A204.1 (cell line): ENCODE measurements at regions not wholly inside any gene's neighbourhood (a gene's known extent, or its start where the extent isn't known, plus 50 kb on each side); places are given as distances from the start of the nearest gene placed in this dataset.
"Not testable (repeated sequence)": the region's sequence is repeated elsewhere in the genome, so short reads cannot be mapped to it uniquely, and the experiment has no call there.

Experiments
- FAIRE-seq: peaks from 2 replicates; lab custom pipeline; 2012; peaks lifted over from hg19 to GRCh38; lab: Jason Lieb, UNC

DNA sequence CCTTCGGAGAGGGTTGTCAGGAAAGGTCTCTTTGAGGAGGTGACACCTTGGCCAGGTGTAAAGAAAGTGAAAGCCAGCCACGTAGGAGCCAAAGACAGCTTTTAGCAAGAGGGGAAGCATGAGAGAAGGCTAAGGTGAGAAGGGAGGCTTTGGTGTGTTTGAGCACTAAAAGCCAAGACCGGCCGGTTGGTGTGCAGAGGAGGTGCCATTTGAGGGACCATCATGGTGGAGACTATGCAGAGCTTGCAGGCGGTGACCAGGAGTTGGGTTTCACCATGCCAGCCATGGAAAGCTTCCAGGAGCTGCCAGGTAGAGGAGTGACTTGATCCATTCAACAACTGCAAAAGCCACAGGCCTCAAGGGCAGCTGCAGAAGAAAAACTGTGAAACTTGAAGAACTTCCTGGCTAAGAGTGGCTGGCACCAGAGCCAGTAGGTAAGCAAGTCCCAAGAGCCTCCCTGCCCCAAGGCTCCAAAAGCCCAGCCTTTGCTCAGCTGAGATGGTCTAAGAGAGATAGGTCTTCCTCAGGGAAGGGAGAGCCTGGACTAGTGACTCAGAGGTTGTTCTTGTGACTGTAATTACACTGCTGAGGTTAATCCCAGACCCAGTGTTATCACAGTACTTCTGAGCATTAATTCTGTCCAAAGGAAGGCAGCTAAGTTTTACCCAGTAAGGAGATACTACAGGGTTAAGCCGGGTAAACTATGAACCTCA lies 319.0 kb downstream of the BCL11A start:
- FAIRE-seq, result no peak

DNA sequence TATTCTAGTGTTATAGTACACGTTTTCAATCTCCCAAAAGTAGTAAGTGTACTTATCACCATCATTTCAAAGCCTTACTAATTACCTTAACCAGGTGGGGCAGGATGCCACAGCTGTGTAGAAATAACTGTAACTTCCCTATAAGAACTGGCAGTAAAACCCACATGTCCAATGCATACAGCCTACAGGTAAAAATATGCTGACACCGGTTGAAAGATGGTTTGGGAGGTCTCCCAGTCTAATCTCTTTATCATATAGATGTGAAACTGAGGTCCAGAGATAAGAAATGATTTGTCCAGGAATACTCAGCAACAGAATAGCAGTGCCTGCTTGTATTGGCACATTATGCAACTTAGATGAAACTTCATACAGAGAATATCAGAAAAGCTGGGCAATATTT lies 322.9 kb downstream of the BCL11A start:
- FAIRE-seq, result no peak

DNA sequence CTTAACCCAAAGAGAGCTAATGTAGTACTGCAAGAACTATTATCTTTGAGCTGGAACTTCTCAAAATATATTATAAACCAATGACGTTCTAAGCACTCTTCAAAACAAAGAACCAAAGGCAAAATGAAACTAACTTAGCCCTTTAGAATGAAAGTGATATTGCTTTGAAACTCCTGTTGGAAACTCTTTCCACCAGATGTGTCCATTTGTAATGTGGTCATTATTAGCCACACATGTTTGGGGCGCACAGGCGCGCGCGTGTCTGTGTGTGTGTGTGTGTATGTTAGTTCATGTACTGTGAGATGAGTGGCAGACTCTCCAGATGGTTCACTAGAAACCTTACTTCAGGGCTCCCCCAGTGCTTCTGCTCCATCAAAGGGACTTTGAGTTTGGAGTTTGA lies 323.4 kb downstream of the BCL11A start:
- FAIRE-seq, result no peak

DNA sequence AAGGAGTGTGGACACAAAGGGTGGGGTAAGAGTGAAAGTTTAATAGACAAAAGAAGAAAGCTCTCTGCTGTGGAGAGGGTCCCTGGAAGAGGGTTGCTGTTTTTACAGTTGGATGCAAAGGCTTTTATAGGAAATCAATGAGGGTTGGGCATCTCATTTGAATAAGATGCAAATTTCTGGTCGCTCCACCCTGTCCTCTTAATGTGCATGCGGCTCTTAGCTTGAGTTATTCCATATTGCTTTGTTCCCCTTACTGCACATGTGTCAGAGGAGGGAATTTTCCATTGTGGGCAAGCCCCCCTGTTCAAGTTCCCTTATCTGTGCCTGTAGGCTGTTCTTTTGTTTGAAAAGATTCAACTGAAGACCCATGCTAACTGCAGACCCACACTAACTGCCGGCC lies 326.5 kb downstream of the BCL11A start:
- no peak for FAIRE-seq

DNA sequence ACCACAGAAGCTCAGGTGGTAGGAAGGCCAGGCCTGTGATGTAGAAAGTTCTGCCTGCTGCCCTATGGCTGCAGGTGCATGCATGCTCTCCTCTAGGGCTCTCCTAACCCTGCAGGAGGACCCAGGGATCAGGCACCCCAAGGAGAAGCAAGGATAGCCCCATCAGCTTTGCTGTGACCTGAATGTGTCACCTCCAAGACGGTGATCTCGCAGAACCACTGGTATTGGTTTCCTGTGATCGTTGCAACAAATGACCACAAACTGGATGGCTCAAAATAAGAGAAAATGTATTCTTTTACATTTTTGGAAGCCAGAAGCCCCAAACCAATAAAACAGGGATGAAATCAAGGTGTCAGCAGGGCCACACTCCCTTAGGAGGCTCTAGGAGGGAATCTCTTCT lies 327.3 kb downstream of the BCL11A start:
- FAIRE-seq, result no peak

DNA sequence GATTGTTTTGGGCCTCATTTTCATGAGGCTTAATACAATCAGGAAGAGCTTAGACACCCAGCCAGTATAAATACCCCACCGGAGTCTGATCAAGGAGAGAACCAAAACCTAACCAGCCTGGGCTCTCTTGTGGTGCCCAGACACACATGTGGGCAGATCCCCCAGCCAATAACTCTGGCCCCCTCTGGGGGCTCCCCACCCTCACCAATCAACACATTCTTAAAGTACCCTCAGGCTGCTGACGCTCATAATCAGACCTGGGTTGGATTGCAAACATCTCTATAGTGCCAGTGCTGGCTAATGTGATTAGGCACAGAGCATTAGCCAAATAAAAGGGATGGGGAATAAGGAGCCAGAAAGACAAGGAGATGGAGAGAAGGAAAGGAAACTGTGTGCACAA lies 329.6 kb downstream of the BCL11A start:
- FAIRE-seq, result no peak

DNA sequence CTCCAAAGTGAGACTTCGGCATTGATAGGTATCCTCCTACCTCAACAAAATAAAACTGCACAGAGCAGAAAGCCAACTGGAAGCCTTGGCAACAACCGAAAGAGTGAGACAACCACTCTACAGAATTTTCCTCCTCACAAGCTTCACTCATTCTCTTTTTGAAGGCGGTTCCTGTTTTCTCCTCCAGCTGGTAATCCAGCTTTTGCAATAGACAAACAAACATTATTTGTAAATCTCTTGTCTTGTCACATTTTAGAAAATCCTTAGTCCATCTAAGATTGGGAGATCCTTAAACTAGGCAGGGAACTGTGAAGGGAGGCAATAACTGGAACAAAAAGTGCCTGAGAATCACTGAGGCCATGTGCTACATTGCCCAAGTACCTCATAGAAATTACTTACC lies 332.4 kb downstream of the BCL11A start:
- no peak for FAIRE-seq

DNA sequence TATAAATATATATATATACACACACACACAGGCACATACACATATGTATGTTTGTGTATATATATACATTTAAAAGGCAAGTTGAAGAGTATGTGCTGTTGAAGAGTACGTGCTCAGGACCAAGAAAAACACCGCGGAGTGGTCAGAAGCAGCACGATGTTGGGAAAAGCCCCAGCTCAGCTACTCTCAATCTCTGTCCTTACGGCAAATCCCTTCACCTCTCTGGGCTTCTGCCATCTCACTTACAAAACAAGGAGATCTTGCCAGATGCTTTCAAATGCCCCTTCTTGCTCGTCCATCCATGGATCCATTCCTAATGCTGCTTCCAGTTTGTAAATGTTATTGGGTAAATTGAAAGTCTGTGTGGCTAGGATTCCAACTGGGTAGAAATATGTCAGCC lies 333.9 kb downstream of the BCL11A start:
- FAIRE-seq, result no peak

DNA sequence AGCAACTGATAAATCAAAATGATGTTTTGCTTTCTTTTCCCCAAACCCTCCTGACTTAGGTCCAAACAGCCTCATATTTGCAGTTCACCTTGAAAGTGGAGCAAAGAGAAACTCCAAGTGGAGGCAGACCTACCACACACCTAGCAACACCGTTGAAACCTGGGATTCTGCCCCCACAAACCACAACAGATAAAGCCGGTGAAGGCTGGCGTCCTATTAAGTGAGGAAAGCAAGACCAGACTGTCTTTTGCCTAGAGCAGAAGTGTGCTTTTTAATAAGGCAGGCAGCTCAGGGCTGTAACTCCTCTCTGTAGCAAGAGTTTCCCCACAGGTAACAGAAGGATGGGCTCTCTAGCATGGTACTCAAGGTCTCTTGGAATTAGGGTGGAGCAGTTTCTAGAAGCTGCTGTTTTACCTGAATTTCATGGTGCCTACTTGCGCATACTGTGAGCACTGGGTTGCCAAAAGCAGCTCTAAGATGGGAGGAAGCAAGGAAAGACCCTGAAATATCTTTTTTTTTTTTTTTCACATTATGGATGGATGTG lies 336.9 kb downstream of the BCL11A start:
- no peak for FAIRE-seq

DNA sequence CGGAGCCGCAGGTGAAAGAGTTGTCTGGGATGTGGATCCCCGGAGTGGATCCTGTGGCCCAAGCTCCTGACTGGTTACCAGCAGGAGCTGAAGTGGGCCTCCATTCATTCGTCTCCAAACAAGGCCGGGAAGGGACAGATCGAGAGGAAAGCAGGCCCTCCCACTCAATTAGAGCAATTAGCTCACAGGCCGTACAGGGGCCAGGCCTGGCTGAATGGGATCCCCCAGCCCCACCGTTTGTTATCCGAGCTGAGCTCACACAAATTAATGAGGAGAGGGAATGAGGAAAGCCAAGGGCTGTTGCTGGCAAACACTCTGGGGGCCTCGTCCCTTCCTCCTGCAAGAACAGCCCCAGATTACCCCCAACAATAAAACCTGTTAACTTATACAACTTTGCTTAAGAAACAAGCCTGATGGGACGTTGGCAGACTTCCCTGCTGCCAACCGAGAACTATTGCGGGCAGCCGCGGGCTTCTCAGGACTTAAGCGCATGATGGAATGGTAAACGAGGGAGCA lies 338.0 kb downstream of the BCL11A start:
- FAIRE-seq, result no peak

DNA sequence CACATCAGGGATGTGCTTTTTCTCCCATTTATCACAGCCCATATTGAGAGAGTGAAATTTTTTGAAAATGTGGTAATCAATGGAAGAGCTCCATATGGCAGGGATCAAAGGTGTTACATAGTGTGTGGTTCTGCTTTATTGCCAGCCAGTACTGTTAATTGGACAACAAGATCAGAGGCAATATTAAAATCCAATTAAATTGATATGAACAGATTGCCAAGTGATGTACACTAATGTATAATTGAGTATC lies 338.9 kb downstream of the BCL11A start:
- no peak for FAIRE-seq

DNA sequence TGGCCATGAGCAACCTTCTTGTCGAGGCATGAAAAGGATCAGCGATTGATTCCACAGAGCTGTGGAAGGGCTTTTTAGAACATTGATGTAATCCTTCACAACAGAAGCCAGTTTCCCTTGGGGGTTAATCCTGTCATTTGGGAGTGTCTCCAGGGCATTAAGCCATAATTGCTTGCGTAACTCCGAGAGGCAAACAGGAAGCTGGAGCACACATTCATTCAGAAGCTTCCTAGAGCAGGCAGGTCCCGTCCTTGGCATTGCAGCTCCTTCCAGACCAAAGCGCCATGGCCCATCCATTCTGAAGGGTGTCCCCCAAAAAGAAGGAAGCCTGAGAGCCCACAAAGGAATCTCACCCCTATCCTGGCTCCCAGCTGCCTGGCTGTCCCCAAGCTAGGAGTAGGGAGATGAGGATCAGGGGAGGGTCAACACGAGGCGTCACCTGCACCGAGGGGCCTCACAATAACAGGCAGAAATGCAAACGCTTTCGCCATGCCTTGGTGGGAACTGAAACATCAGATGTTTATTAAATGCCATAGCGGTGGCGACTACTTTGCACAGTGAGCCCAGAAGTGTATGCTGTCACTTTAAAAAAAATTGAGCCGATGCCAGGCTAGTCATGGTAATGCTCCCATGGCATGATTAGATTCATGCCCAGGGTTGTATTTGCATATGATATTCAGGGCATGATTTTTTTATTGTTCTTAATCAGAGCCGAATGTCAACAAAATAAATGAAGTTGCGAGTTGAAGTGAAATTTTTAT lies 339.4 kb downstream of the BCL11A start:
- FAIRE-seq, result no peak

DNA sequence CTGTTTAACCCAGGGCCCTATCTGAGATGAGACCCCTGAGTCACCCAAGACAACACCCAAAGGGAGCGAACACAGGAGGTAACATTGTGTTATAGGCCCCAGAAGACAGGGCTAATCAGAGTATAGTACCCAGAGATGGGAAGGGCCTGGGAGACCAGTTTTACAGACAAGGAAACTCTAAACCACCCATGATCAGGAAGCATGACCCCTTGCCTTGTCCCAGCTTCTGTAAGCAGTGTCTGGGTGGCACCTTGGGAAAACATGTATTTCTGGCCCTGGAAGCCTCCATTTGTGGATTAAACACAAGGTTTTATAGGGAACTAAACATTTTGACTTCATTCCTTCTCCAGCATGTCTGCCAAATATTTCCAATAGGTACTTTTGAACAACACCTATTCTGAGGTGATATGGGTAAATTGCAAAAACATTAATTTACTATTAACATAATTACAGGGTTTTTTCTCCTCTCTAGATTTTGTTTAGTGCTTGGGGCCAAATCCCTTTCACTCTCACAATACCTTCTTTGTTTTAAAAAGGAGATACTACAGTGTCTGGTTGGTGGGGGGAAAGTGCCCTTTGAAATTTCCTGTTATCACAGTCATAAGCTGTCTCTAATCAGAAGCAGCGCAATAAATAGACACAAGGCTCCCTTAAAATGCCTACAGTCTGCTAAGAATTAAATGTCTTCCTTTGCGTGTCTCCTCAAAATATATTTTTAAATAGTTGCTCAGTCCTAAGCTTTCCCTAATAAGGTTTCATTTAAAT lies 341.1 kb downstream of the BCL11A start:
- FAIRE-seq, result no peak

DNA sequence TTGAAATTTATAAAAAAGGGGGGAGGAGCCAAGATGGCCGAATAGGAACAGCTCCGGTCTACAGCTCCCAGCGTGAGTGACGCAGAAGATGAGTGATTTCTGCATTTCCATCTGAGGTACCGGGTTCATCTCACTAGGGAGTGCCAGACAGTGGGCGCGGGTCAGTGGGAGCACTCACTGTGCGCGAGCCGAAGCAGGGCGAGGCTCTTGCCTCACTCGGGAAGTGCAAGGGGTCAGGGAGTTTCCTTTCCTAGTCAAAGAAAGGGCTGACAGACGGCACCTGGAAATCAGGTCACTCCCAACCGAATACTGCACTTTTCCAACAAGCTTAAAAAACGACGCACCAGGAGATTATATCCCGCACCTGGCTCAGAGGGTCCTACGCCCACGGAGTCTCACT lies 364.4 kb downstream of the BCL11A start:
- FAIRE-seq, result not testable (repeated sequence)

DNA sequence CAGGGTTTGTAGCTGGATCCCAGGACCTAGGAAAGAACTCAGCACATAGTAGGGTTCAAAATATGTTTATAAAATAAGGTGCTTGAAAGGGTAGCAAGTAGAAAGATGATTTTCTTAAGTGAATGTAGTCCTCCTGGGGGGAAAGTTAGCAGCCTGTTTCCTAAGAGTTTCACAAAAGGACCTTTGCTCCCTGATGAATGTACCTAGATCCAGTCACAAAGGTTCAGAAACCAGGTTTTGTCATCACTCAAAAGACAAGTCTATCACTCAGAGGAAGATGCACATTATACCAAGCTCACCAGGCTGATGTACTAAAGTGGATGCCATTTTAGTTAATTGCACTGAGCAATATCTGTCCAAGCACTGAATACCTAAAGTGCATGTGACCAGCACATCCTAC lies 378.2 kb downstream of the BCL11A start:
- FAIRE-seq, result no peak

DNA sequence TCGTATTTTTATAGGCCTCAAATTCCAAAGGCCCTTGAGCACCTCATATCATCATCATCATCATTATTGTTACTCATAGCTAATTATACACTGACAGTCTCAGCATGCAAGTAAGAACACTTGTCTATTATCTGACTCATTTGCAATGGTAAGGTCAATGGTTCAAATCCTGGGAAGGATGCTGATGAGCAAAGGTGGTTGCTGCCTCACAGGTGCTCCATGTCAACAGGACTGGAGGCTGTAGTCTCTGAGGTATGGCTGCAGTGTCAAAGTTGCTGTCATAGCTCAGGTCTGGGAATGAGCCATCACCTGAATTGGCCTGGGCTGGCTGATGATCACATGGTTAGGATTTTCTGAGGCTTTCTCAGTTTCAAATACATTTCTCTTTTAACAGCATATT lies 379.3 kb downstream of the BCL11A start:
- FAIRE-seq, result no peak

DNA sequence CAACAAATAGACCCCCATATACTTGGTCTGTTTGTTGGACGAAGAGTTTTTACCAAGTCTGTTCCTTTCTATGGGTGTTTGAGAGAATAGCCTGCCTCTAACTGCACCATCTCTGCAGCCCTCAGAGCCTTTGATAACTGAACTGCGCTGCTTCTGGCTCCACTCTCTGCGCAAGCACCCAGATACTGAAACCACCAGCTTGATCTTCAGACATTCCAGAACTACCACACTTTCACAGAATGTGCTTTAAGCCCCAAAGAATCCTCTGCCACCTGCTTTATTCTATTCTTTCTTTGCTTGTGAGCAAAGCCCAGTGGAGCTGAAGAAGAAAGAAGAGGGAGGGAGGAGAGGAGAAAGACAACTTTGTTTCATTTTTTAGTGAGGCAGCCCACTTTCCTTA lies 380.7 kb downstream of the BCL11A start:
- FAIRE-seq, result no peak

DNA sequence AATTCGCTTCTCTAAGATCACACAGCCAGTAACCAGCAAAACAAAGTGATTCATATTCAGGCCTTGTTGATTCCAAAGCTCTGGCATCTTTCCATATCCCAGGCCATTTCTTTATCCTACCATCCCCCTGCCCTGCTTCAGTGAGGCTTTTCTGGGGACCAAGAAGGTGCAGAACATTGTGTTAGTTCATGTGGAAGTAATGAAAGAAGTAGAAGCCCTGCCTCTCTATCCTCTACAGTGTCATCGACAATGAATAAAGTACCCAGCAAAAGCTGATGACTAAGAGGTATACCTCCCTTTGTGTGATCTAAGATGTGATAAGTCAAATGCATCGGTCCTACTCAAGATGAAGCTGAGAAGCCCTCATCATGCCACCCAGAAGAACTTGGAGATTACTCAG lies 383.2 kb downstream of the BCL11A start:
- FAIRE-seq, result no peak

DNA sequence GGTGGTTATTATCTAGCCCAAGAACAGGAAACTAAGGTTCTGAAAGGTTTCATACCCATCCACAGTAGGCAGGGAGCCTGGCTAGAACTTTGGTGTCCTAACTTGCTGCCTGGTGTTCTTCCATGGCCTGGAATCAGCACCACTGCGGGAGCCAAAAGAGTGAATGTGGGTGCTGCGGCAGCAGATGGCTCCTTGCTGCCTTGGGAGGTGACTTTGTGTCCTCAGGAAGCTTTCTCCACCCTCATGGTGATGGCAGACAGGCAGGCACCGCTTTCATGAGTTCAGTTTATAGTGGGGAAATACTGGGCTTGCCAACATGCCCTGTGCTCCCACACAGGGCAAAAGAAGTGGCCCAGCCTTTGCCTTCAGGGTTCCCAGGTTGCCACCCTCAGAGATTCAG lies 385.2 kb downstream of the BCL11A start:
- FAIRE-seq, result no peak

DNA sequence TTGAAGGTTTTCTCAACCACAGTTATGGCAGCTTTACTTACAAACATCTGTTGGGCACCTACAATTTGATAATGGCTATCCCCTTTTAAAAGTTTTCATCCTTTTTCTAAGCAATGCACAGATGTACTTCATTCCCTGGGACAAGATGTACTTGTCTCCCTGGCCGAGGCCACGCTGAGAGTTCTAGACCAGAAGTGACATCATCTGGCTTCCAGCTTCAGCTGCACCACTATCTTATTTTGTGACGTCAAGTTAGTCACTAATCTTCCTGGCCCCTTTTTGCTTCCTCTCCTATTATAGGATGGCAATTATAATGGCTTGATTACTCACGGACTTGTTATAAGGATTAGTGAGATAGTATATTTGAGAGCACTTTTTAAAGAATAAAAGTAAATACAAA lies 386.4 kb downstream of the BCL11A start:
- no peak for FAIRE-seq

DNA sequence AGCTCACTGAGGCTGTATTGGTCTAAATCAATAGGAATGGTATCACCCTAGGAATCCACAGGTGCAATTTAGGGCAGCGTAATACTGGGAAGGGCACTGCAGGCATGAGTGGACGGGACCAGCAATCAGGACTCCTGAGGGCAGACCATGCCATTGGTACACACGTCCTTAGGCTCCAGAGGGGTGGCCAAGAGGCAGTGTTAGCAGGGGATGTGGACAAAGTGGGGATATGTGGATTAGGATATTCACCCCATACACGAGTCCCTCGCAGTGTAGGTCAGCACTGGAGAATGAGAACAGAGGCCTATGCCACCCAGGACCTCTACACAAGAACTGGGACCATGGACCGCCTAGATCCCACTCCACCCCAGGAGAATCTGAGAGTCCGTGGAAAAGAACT lies 389.8 kb downstream of the BCL11A start:
- no peak for FAIRE-seq

DNA sequence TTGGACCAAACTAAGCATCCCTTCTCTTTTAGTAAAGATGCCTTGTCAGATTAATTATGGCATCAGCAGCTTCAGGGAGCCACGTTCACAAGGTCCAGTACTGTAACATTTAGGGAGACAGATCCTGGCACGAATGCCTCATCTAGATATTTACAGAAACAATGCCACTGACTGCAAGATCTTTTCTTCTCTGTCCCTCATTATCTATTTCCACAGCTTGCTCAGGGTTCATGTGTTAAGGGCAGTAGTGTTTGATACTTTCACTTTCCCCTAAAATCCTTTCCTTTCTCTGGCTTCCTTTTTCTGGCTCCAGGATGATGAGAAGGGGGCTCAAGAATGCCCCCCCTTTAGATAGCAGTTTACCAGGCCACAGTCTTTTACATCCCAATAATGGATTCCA lies 393.9 kb downstream of the BCL11A start:
- no peak for FAIRE-seq

DNA sequence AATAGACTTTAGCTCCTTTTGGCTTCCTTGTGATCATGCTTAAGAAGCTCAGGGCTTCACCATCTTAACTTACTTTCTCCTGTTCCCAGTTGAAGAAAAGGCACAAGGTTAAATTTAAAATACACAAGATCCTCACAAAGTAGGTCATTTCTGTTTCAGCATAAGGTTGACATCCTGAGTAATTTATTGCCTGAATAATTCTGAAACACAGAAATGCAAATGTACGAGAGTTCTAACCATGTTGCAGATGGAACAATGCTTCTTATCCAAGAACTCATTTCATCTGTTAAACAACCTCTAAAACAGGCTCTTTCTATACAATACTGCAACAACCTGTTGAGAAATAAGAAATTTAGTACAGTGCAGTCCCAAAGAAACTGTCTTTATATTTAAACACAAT lies 395.2 kb downstream of the BCL11A start:
- FAIRE-seq, result no peak
